ENCODE measurements at regions not wholly inside any gene's neighbourhood (a gene's known extent, or its start where the extent isn't known, plus 50 kb on each side); places are given as distances from the start of the nearest gene placed in this dataset.

DNA sequence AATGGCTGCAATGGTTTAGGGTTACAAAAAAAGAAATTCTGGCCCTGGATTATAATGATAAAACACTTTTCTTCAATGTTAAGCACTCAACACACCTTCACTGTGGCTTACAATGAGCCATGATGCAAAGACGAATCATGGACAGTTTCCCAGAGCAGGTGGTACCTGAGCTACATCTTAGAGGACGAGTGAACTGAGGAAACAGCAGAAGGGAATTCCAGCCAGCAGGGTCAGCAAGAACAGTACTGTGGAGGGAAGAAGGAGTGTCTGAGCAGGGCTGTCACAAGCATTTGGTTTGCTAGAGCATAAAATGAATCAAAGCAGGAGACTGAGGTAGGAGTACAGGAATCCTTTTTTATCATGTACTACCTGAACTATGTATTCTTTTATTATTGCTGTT is 332.8 kb upstream of the C11orf87 start:
- Histone ChIP-seq H4K20me1 (replicated peaks; ENCODE audit: control insufficient read depth, insufficient read depth, low read length) (no peaks in the 10 kb centered on the region), H3K4me2 (ENCODE audit: insufficient read depth, low read length) (no peak overlapping the region), H2AFZ (ENCODE audit: low read depth, low read length) (no peak overlapping the region), H3K4me3 (no peak overlapping the region), H3K9me3 (replicated peaks; ENCODE audit: control insufficient read depth, insufficient read depth, low read depth, low read length) (no peaks in the 10 kb centered on the region), H3K27ac (ENCODE audit: extremely low read depth, low read depth, low read length) (no peak overlapping the region), H3K9ac (ENCODE audit: insufficient read depth in 1 of 2, low read depth in 2 of 2, low read length in 2 of 2) (no peak overlapping the region), H3K27me3 (ENCODE audit: control insufficient read depth in 2 of 2, insufficient read depth in 2 of 2, low read length in 2 of 2) (no peaks in the 10 kb centered on the region), H3K79me2 (ENCODE audit: control insufficient read depth, insufficient read depth, low read length) (no peaks in the 10 kb centered on the region), H3K4me1 (replicated peaks in 1 of 2; ENCODE audit: control insufficient read depth in 2 of 2, insufficient read depth in 2 of 2, low read length in 2 of 2) (no peaks in the 10 kb centered on the region), H3K9me1 (ENCODE audit: control insufficient read depth, insufficient read depth, low read length) (no peaks in the 10 kb centered on the region), H3K36me3 (ENCODE audit: control insufficient read depth, insufficient read depth, low read length) (no peaks in the 10 kb centered on the region)
- in situ Hi-C loops (cut with MboI), result no loop called here
- no peak for FAIRE-seq
- WGBS (ENCODE audit: insufficient coverage, low coverage, missing lambda C conversion rate), result 0% methylated on average over 2 of the region's 2 CpGs
- CTCF ChIA-PET (ENCODE audit: low intra/inter-chr PET ratio), result no interaction called here
- DNase-seq (ENCODE audit: extremely low read depth in 1 of 4, low spot score in 3 of 4), result no peak
- intact Hi-C loops (cut with micrococcal nuclease), result no loop called here
- POLR2A ChIA-PET, result no interaction called here
- BruUV-seq (replicated peaks), result no TSS peak
- no peak for ATAC-seq
- TF ChIP-seq, protein P1, sequence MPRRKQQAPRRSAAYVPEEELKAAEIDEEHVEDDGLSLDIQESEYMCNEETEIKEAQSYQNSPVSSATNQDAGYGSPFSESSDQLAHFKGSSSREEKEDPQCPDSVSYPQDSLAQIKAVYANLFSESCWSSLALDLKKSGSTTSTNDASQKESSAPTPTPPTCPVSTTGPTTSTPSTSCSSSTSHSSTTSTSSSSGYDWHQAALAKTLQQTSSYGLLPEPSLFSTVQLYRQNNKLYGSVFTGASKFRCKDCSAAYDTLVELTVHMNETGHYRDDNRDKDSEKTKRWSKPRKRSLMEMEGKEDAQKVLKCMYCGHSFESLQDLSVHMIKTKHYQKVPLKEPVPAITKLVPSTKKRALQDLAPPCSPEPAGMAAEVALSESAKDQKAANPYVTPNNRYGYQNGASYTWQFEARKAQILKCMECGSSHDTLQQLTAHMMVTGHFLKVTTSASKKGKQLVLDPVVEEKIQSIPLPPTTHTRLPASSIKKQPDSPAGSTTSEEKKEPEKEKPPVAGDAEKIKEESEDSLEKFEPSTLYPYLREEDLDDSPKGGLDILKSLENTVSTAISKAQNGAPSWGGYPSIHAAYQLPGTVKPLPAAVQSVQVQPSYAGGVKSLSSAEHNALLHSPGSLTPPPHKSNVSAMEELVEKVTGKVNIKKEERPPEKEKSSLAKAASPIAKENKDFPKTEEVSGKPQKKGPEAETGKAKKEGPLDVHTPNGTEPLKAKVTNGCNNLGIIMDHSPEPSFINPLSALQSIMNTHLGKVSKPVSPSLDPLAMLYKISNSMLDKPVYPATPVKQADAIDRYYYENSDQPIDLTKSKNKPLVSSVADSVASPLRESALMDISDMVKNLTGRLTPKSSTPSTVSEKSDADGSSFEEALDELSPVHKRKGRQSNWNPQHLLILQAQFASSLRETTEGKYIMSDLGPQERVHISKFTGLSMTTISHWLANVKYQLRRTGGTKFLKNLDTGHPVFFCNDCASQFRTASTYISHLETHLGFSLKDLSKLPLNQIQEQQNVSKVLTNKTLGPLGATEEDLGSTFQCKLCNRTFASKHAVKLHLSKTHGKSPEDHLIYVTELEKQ (CRISPR knock-in tag; IDR thresholded peaks at IDR 0.05), result no peak
- TF ChIP-seq ZNF311 (CRISPR knock-in tag; IDR thresholded peaks at IDR 0.05) (no peak), STAT5A (IDR thresholded peaks at IDR 0.05; ENCODE audit: borderline replicate concordance, low read length) (no peak), EHMT2 (IDR thresholded peaks at IDR 0.05) (no peak), RNF2 (IDR thresholded peaks at IDR 0.05) (no peak), ZBTB7A (IDR thresholded peaks at IDR 0.05; ENCODE audit: borderline replicate concordance, control insufficient read depth, low read depth, low read length) (no peak), ELF4 (CRISPR knock-in tag; IDR thresholded peaks at IDR 0.05) (no peak), SP1 (CRISPR knock-in tag; IDR thresholded peaks at IDR 0.05) (no peak), MEIS2 (IDR thresholded peaks at IDR 0.05; ENCODE audit: partially characterized antibody) (no peak), MAFK (IDR thresholded peaks at IDR 0.05; ENCODE audit: low read length) (no peak), ZNF436 (CRISPR knock-in tag; IDR thresholded peaks at IDR 0.05) (no peak), CHD2 (IDR thresholded peaks at IDR 0.05; ENCODE audit: low read depth, low read length) (no peak), PHF20 (IDR thresholded peaks at IDR 0.05; ENCODE audit: partially characterized antibody) (no peak)
- TF ChIP-seq, protein P2, sequence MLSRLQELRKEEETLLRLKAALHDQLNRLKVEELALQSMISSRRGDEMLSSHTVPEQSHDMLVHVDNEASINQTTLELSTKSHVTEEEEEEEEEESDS (CRISPR knock-in tag; IDR thresholded peaks at IDR 0.05), result no peak
- TF ChIP-seq, protein P3, sequence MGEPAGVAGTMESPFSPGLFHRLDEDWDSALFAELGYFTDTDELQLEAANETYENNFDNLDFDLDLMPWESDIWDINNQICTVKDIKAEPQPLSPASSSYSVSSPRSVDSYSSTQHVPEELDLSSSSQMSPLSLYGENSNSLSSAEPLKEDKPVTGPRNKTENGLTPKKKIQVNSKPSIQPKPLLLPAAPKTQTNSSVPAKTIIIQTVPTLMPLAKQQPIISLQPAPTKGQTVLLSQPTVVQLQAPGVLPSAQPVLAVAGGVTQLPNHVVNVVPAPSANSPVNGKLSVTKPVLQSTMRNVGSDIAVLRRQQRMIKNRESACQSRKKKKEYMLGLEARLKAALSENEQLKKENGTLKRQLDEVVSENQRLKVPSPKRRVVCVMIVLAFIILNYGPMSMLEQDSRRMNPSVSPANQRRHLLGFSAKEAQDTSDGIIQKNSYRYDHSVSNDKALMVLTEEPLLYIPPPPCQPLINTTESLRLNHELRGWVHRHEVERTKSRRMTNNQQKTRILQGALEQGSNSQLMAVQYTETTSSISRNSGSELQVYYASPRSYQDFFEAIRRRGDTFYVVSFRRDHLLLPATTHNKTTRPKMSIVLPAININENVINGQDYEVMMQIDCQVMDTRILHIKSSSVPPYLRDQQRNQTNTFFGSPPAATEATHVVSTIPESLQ (CRISPR knock-in tag; IDR thresholded peaks at IDR 0.05), result no peak
- TF ChIP-seq, protein P4, sequence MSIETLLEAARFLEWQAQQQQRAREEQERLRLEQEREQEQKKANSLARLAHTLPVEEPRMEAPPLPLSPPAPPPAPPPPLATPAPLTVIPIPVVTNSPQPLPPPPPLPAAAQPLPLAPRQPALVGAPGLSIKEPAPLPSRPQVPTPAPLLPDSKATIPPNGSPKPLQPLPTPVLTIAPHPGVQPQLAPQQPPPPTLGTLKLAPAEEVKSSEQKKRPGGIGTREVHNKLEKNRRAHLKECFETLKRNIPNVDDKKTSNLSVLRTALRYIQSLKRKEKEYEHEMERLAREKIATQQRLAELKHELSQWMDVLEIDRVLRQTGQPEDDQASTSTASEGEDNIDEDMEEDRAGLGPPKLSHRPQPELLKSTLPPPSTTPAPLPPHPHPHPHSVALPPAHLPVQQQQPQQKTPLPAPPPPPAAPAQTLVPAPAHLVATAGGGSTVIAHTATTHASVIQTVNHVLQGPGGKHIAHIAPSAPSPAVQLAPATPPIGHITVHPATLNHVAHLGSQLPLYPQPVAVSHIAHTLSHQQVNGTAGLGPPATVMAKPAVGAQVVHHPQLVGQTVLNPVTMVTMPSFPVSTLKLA (conservative IDR thresholded peaks at IDR 0.05), result no peak
- TF ChIP-seq, protein P5, sequence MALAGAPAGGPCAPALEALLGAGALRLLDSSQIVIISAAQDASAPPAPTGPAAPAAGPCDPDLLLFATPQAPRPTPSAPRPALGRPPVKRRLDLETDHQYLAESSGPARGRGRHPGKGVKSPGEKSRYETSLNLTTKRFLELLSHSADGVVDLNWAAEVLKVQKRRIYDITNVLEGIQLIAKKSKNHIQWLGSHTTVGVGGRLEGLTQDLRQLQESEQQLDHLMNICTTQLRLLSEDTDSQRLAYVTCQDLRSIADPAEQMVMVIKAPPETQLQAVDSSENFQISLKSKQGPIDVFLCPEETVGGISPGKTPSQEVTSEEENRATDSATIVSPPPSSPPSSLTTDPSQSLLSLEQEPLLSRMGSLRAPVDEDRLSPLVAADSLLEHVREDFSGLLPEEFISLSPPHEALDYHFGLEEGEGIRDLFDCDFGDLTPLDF (CRISPR knock-in tag; IDR thresholded peaks at IDR 0.05), result no peak
